ENCODE measurements at regions not wholly inside any gene's neighbourhood (a gene's known extent, or its start where the extent isn't known, plus 50 kb on each side); places are given as distances from the start of the nearest gene placed in this dataset.

- TF ChIP-seq CTCF (IDR thresholded peaks at IDR 0.05) = no peak
- TF ChIP-seq POLR2A (IDR thresholded peaks at IDR 0.05) = no peak
- no peak for TF ChIP-seq EP300 (IDR thresholded peaks at IDR 0.05)
Measured at GRCh38 chr13:87536499-87536898, 134.7 kb upstream of the SLITRK5 start.
